Frontal cortex (tissue), 3 donors: ENCODE measurements at regions not wholly inside any gene's neighbourhood (a gene's known extent, or its start where the extent isn't known, plus 50 kb on each side); places are given as distances from the start of the nearest gene placed in this dataset.

Experiments used
- DNase-seq, 2 donors: peaks; one replicate each; pipeline ENCODE4 v3.0.0; 2012; ENCODE audit warnings: low spot score in 2 of 2
- FAIRE-seq: peaks from 2 replicates; lab custom pipeline; 2012; peaks lifted over from hg19 to GRCh38; lab: Jason Lieb, UNC
- donor health status: control.
- donor health status: control.
- donor health status: control.

DNA sequence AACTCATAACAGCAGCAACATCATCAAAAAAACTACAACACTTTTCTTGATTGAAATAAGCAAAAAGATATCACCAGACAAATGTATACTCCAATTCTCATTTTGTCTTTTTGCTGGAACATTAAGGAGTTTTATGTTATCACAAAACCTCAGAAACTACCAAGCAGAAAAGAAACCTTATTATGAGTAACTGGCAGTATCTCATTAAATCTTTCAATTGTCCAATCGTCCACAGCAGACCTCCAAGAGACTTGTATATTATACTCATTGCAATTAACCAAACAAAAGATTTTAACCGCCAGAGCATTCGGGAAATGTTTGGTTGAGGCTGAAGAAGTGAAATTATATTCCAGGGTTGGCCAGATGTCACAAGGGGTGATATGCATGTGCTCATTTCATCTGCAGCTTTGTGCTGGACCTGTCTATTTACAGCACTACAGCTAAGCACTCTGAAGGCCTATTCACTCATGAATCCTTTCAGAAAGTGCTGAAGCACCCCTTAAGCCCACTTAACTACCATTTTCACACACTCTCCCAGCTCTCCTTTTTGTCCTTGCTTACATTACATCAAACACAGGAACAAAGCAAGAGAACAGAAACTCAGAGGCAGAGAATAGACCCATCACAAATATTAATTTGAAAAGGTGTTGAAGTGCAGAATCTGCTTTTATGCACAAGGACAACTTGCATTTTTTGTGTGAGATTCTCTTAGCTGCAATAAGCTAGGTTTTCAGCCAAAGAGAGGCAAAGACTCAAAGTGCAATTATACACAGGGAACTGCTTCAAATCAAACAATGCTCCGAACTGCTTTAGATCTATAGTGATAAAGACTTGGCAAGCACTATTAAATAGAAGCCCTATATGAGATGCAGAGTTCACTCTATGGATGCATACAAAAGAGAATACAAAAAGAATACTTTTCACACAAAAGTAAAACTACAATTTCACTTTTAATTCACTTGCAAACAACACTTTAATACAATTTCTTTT lies 150.4 kb upstream of the POU5F2 start:
- DNase-seq (no peak), FAIRE-seq (no peak)

DNA sequence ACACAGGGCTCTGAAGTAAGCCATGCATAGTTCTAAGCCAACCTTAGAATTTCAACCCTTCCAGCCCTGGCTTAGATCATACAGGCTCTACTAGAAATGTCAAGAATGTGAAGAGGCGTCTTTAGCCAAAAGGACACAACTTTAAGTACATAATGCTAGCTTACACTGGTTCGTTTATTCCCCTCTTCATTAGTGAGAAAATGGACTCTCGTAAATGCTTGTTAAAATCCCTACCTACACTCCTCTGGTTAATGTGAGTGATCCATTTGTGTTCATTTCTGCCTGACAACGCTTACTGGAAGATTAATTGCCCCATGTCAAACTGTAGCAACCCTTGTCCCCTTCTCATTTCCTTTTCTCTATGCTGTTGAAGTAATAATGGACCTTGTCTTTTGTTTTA lies 149.3 kb upstream of the POU5F2 start:
- FAIRE-seq (no peak), DNase-seq (no peak)

DNA sequence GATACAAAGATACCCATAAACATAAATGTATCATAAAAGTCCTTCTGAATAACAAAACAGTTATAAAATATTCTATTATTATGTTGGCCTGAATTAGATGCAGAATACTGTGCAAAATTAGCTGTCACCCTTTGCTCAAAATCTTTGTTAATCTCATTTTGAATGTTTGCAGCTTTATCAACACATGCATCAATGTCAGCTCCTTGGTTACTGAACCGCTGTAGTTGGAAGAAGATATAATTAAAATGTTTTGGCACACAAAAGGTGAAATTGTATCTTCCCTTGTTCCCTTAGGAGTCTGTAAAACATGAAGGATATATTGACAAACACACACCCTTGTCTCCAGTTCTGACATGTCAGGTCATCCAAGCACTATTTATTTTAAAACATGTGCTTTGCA lies 146.3 kb upstream of the POU5F2 start:
- FAIRE-seq (no peak), DNase-seq (no peak)

DNA sequence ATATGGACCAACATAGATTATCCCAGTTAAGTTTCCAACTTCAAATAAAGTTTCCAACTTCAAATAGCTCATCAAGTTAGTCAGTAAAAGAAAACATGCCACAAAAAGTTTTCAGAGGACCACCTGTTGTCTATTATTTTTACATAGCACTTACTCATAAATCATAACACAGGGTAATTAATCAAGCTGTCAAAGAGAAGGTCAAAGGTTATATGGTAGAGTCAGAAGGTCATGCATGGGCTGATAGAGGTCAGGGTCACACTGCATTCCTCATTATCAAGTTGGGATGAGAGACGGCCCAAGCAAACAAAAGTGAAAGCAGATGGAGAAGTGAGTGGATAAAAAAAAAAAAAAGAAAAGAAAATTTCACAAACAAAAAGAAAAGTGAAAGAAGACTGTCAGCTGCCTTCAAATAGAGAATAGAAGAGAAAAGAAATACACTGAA lies 145.5 kb upstream of the POU5F2 start:
- DNase-seq, result no peak
- FAIRE-seq, result no peak

DNA sequence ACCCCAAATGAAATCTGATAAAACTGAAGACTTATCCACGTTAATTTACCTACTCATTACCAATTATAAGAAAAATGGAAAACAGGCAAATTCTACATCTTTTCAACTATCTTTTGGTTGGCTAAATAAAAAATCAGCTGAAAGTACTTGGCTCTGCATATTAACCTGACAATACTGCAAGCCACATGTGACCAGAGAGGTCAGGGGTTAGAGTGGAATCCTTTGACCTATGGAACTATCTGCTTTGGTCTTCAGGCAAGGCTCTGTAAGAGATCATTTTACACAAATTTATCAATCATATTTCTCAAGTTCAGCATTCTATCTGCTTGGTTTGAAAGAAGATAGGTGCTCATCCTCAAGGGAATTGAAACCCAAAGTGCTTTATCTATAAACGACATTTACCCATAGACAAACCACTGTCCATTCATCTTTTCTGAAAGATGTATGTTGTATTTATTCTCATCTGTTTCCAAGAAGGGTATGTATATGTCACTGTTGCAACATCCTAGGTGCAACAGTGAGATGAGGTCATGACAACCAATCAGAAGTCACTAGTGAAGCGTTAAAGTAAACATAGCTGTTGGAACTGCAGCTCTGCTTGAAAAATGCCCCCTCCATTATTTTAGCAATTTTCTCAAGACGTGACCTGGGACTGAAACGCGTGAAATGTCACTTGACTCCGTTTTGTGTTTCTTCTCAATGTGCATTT lies 144.9 kb upstream of the POU5F2 start:
- no peak for DNase-seq
- no peak for FAIRE-seq

DNA sequence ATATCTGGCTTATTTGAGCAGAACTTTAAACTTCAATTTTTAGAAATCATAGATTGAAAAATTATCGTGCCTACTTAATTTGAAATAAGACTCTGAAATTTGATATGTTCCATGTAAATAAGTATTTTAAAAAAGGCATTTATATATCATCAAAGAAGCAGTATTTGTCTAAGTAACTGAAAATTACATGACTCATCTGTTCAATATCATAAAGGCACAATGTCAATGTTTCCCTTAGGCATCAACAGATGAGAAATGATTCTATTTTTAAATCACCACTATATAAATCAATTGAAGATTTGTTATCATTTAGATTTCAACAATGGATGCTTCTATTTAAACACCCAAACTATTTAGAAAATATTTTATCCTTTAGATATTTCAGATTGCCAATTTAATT lies 142.9 kb upstream of the POU5F2 start:
- no peak for DNase-seq
- peak; percentile 89 for FAIRE-seq

DNA sequence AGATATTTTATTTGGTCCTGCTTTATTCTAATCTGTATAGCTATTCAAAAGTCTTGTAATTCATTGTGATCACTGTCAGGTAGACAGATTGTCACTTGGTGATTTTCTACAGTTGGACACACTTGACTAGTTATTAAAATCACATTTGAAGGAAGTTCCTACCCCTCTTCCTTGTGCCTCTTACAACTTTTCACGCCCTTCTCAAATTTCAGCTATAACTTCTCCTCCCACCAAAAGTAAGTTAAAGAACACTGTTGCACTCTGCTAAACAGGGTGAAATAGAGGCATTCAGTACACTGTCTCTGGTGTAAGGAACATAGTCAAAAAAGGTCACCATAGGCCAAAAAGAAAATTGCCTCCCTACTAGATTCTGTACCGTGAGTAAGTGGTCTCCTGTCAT lies 142.1 kb upstream of the POU5F2 start:
- FAIRE-seq (no peak), DNase-seq (no peak)

DNA sequence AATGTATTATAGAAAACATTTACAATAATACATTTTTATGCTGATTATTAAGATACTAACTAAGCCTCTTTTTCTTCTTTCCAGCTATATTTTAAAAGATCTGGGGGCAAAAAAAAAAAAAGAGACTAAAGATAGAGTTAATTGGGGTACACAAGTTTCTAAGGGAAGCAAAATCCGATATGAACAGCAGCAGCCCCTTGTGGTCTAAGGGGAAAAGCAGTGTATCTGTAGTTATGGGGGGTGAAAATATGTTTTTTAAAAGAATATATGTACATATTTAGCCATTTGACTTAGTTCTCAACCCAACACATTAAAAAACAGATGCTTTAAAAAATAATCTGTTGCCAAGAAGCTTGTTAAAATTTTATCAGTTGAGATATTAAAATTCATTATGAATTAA lies 134.3 kb upstream of the POU5F2 start:
- DNase-seq, result no peak
- FAIRE-seq, result no peak

DNA sequence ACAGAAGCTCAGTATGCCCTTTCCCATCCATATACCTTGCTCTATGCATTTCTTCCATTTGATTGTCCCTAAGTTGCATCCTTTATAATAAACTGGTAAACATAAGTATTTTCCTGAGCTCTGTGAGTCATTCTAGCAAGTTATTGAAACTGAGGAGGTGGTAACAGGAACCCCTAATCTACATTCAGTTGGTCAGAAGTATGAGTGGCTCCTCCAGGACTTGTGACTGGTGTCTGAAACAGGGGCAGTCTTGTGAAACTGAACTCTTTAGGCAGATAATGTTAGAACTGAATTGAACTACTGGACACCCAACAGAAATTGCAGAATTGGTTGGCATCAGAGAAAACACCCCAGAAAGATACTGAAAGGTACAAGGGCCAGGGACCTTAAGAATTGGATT lies 133.1 kb upstream of the POU5F2 start:
- FAIRE-seq (no peak), DNase-seq (no peak)

DNA sequence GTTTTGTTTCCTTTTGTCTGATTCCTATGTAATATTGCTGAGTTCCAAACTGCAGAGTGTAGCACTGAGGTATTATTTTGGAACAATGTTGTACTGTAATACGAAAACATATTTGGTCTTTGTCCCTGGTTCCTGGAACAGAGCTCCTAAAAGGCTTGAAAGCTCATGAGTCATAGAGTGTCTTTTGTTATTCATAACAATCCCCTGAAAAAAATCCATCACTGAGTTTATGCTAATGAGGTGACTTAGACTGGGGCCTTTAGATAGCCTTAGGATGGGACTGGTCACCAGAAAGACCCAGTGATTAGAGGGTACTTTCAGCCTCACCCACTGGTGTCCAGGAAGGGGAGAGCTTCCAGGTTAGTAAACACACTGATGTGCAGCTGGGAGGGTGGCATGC lies 132.7 kb upstream of the POU5F2 start:
- no peak for FAIRE-seq
- no peak for DNase-seq

DNA sequence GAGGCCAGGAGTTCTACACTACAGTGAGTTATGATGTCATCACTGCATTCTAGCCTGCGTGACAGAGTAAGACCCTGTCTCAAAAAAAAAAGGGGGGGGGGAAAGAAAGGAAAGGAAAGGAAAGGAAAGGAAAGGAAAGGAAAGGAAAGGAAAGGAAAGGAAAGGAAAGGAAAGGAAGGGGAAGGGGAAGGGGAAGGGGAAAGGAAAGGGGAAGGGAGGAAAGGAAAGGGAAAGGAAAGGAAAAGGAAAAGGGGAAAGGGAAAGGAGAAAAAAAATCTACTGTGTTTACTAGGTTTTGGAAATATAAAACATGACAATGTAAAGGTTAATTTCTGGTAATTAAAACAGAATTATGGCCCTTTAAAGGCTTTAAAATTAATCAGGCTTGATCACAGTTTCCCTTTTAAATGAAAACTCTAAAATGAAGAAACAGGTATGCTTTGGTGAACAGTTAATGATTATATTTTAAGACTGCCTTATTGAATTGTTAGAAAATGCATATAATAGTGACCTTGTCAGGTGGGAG lies 131.9 kb upstream of the POU5F2 start:
- DNase-seq (no peak), FAIRE-seq (no peak)

DNA sequence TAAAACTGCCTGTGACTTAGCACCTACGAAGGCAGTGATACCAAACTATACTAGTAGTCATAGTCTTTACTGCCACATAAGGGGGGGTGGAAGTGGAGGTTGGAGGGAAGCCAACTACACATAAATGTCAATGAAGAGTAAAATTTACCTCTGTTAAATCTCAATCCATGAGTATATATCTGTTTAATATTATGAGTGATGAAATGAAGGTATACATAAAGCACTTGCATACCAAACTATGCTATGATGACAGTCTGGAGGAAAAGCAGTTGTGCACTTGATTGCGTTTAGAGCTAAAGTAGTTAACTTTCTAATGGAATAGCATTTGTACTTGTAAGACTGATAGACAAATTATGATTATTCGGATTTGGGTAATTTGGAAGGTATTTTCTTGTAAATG lies 129.2 kb upstream of the POU5F2 start:
- FAIRE-seq (no peak), DNase-seq (no peak)

DNA sequence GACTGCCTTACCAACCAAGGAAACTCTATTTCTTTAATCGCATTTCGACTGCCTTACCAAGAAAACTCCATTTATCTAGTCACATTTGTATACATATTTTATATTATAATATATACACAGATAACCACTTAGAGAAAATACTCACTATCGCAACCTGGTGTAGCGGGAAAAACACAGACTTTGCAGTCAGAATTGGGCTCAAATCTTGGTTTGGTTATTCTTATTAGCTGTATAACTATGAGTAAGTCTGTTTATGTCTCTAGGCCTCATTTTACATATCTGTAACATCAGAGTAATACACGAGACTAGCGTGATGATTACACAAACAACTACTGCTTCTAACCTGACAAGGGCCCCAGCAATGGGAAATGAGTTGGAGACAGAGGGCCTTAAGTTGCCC lies 127.5 kb upstream of the POU5F2 start:
- DNase-seq (no peak), FAIRE-seq (no peak)

DNA sequence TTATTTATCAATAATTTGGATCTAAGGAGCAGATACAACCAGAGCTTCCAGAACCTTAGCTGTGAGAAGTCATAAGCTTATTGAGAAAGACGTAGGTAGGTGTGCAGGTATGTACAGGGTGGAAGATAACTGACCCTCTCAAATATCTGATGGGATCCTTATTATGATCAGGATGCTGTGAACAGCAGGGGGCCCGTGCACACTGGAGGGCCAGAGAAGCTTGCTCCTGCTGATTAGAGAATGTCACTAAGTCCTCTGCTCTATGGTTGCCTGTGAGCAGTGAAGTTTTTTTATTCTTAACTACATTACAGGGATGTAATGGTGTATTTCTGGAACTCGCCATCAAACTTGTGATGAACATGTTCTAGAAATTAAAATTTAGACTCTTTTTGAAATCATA lies 108.9 kb upstream of the POU5F2 start:
- FAIRE-seq (no peak), DNase-seq (no peak)

DNA sequence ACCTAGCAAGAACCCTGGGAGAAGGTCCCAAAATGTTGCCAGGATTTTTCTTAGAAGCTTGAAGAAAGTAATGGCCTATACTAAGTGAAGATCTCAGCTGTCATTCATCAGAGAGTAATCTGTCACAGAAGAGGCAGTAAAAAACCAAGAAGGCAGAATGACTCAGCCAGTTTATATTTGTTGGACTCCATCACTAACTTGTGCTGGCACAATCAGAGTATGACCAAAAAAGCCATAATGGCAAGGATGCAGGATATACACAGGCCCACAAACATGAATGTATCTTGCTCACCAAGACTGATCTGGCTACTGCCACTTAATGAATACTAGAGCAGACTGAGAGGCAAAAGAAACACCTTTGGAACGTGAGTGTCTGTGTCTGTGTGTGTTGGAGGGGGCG lies 104.0 kb upstream of the POU5F2 start:
- no peak for DNase-seq
- FAIRE-seq, result no peak

DNA sequence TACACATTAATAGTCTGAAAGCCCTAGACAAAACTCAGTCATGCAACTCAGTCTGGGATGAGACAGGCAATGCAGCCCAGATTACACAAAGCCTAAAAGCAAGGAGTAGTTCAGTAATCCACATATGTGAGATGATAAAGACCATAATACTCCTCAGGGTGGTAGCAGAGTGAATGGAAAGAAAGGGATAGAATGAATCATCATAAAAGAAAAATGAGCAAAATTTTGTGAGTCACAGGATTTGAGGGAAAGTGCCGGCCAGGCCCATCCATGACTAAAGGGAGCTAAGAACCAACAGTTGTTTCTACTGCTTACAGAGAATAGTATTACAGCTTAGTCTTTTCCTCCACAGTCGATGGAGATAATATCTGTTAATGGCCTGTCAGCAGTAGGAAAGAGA lies 90.0 kb upstream of the POU5F2 start:
- no peak for FAIRE-seq
- no peak for DNase-seq

DNA sequence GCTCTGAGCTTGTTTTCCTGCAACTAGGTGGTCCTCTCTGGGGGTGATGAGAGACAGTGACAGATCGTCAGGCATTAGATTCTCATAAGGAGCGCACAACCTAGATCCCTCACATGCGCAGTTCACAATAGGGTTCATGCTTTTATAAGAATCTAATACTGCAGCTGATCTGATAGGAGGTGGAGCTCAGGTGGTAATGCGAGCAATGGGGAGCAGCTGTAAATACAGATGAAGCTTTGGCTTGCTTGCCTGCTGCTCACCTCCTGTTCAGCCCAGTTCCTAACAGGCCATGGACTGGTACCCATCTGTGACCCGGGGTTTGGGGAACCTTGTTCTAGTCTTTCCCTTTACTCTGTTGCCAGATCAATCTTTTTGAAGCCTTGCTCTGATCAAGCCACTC lies 89.5 kb upstream of the POU5F2 start:
- FAIRE-seq (no peak), DNase-seq (no peak)

DNA sequence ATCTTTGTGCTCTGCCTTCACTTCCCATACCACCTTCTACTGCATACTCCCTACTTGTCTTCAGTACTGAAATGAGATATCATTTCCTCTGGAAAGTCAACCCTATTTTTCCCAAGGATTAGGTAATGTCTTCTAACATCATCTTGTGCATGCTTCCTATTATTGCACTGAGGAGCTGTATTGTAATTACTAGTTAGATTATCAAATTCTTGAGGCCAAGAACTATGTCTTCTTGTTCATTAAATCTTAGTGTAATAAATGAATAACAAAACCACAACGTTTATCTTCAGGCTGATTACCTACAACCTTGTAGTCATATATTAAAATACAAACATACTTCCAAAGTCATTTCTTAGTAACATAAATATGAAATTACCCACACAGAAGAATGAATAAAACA lies 87.9 kb upstream of the POU5F2 start:
- no peak for DNase-seq
- FAIRE-seq, result peak; percentile 10

DNA sequence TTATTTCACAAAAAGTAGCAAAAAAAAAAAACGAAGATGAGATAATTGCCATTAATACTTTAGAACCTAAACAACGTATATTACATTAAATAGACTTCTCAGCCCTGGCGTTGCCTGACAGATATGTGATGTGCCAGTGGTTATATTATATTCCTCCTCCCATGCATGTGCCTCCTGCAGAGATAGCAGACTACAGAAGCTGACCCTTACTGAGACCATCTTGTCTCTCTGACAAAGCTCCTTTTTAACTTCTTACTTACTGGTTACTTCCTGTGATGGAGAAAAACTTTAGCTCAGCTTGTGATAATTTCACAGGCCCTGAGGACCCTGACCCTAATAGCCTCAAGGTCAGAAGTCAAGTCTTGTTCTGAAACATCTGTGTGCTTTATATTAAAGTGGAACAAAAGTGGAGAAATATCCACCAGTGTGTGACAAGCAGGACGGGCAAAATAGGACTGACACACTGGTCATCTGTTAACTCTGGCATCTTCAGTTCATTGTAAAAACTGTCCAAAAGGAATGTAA lies 80.6 kb upstream of the POU5F2 start:
- FAIRE-seq (no peak), DNase-seq (no peak)

DNA sequence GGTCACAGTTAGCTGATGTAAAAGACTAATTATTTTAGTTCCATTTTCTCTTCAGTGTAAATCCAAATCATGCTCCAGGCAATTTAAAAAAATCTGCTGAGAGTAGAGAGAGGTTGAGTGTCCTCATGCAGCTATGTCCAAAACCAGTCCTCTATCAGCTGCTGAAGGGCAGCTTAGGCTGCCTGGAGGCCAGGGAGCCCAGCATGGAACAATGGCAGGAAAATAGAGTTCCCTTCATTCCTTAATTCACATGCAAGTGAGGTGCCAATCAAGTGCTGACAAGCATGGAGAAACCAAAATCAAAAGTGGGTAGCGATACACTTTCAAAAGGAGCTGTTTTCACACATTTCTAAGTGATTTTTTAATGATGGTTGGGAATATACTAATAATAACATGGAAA lies 78.3 kb upstream of the POU5F2 start:
- no peak for DNase-seq
- no peak for FAIRE-seq

DNA sequence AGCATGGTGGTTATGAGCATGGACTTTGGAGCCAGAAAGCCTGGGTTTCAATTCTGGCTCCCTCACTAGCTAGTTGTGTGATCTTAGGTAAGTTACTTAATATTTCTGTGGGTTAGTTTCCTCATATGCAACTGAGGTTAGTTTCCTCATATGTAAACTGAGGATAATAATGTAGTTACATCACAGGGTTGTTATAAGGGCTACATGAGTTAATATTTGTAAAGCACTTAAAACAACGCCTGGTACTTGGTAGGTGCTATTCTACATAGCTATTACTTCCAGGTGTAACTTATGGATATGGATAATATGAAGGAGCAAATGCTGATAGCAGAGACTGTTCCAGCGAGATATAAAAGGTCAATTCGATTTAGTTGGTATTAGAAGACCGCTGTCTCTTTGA lies 69.4 kb upstream of the POU5F2 start:
- no peak for DNase-seq
- FAIRE-seq, result no peak
